Activated CD4-positive, alpha-beta T cell treated with anti-CD3 and anti-CD28 coated beads, Interleukin-2, amount 10 ng/mL, durations not matched to agents 7 days and 5 days (primary cell): ENCODE measurements at regions not wholly inside any gene's neighbourhood (a gene's known extent, or its start where the extent isn't known, plus 50 kb on each side); places are given as distances from the start of the nearest gene placed in this dataset.

Experiments
- CTCF ChIA-PET: fragments of 350-600 bp; sonication (Branson Sonifier 250); formaldehyde crosslinking; loops from one replicate; lab custom pipeline; 2021; ENCODE audit warnings: antibody characterized with exemption; lab: Charles Lee
- POLR2A ChIA-PET: fragments of 350-600 bp; sonication (Branson Sonifier 250); formaldehyde crosslinking; loops from one replicate; lab custom pipeline; 2021; ENCODE audit warnings: antibody characterized with exemption; lab: Charles Lee
- DNase-seq: peaks from one replicate; pipeline ENCODE4 v3.0.0-alpha.2; 2020
- H3K27ac Mint-ChIP-seq: one replicate; pipeline ENCODE4 v1.8.0; 2021; ENCODE audit warnings: mild to moderate bottlenecking, moderate library complexity, mixed read lengths
- H3K27me3 Mint-ChIP-seq: one replicate; pipeline ENCODE4 v1.8.0; 2021; ENCODE audit warnings: mixed read lengths
- H3K36me3 Mint-ChIP-seq: one replicate; pipeline ENCODE4 v1.8.0; 2021; ENCODE audit warnings: low read depth, mixed read lengths
- H3K4me1 Mint-ChIP-seq: one replicate; pipeline ENCODE4 v1.8.0; 2021; ENCODE audit warnings: mixed read lengths
- H3K4me3 Mint-ChIP-seq: one replicate; pipeline ENCODE4 v1.8.0; 2021; ENCODE audit warnings: mild to moderate bottlenecking, moderate library complexity, mixed read lengths
- H3K9me3 Mint-ChIP-seq: one replicate; pipeline ENCODE4 v1.8.0; 2021; ENCODE audit warnings: mixed read lengths

GRCh38 chrX:10360116-10360515 lies 203.3 kb downstream of the CLCN4 start:
- no peaks in the 10 kb centered on the region for H3K9me3 Mint-ChIP-seq
- no peak overlapping the region for H3K4me3 Mint-ChIP-seq
- ChIA-PET CTCF (no interaction called here), POLR2A (no interaction called here)
- H3K27me3 Mint-ChIP-seq: no peaks in the 10 kb centered on the region
- no peaks in the 10 kb centered on the region for H3K36me3 Mint-ChIP-seq
- no peak overlapping the region for H3K27ac Mint-ChIP-seq
- DNase-seq: no peak
- H3K4me1 Mint-ChIP-seq: no peaks in the 10 kb centered on the region

GRCh38 chrX:10365532-10366265 lies 208.9 kb downstream of the CLCN4 start:
- Mint-ChIP-seq H3K27ac (no peak overlapping the region), H3K36me3 (no peaks in the 10 kb centered on the region), H3K4me1 (no peaks in the 10 kb centered on the region), H3K4me3 (no peak overlapping the region), H3K27me3 (no peaks in the 10 kb centered on the region), H3K9me3 (peaks cover 6% of the 10 kb centered on the region)
- no peak for DNase-seq
- ChIA-PET CTCF (no interaction called here), POLR2A (no interaction called here)

- CTCF ChIA-PET: no interaction called here
- Mint-ChIP-seq H3K36me3 (no peaks in the 10 kb centered on the region), H3K4me1 (no peaks in the 10 kb centered on the region), H3K27ac (no peak overlapping the region), H3K4me3 (no peak overlapping the region), H3K9me3 (peaks cover 6% of the 10 kb centered on the region), H3K27me3 (no peaks in the 10 kb centered on the region)
- POLR2A ChIA-PET: no interaction called here
- DNase-seq: no peak
Measured at GRCh38 chrX:10367406-10367805, 210.6 kb downstream of the CLCN4 start.

GRCh38 chrX:10370976-10371375 lies 214.2 kb downstream of the CLCN4 start:
- DNase-seq: no peak
- H3K9me3 Mint-ChIP-seq: peaks cover 6% of the 10 kb centered on the region
- H3K27ac Mint-ChIP-seq: no peak overlapping the region
- no peak overlapping the region for H3K4me3 Mint-ChIP-seq
- ChIA-PET POLR2A (no interaction called here), CTCF (no interaction called here)
- no peaks in the 10 kb centered on the region for H3K27me3 Mint-ChIP-seq
- no peaks in the 10 kb centered on the region for H3K36me3 Mint-ChIP-seq
- H3K4me1 Mint-ChIP-seq: no peaks in the 10 kb centered on the region

GRCh38 chrX:10377427-10377826 lies 220.7 kb downstream of the CLCN4 start:
- H3K4me1 Mint-ChIP-seq: no peaks in the 10 kb centered on the region
- H3K9me3 Mint-ChIP-seq: no peaks in the 10 kb centered on the region
- no peaks in the 10 kb centered on the region for H3K36me3 Mint-ChIP-seq
- POLR2A ChIA-PET: no interaction called here
- H3K27me3 Mint-ChIP-seq: no peaks in the 10 kb centered on the region
- H3K27ac Mint-ChIP-seq: no peak overlapping the region
- CTCF ChIA-PET: no interaction called here
- no peak for DNase-seq
- H3K4me3 Mint-ChIP-seq: no peak overlapping the region

GRCh38 chrX:10379878-10380277 lies 223.1 kb downstream of the CLCN4 start:
- Mint-ChIP-seq H3K27me3 (no peaks in the 10 kb centered on the region), H3K9me3 (no peaks in the 10 kb centered on the region), H3K36me3 (no peaks in the 10 kb centered on the region), H3K4me3 (no peak overlapping the region), H3K4me1 (no peaks in the 10 kb centered on the region), H3K27ac (no peak overlapping the region)
- no peak for DNase-seq
- ChIA-PET POLR2A (no interaction called here), CTCF (no interaction called here)

- Mint-ChIP-seq H3K27me3 (no peaks in the 10 kb centered on the region), H3K36me3 (no peaks in the 10 kb centered on the region), H3K4me3 (no peak overlapping the region), H3K9me3 (no peaks in the 10 kb centered on the region), H3K4me1 (no peaks in the 10 kb centered on the region), H3K27ac (no peak overlapping the region)
- ChIA-PET POLR2A (no interaction called here), CTCF (no interaction called here)
- no peak for DNase-seq
Measured at GRCh38 chrX:10380300-10380699, 223.5 kb downstream of the CLCN4 start.

- DNase-seq: no peak
- ChIA-PET POLR2A (no interaction called here), CTCF (no interaction called here)
- no peaks in the 10 kb centered on the region for H3K9me3 Mint-ChIP-seq
- no peaks in the 10 kb centered on the region for H3K36me3 Mint-ChIP-seq
- no peaks in the 10 kb centered on the region for H3K27me3 Mint-ChIP-seq
- no peak overlapping the region for H3K4me3 Mint-ChIP-seq
- H3K4me1 Mint-ChIP-seq: no peaks in the 10 kb centered on the region
- no peak overlapping the region for H3K27ac Mint-ChIP-seq
Measured at GRCh38 chrX:10381193-10381592, 224.4 kb downstream of the CLCN4 start.

GRCh38 chrX:10387011-10387410 lies 230.2 kb downstream of the CLCN4 start:
- CTCF ChIA-PET: no interaction called here
- no peaks in the 10 kb centered on the region for H3K36me3 Mint-ChIP-seq

GRCh38 chrX:10390187-10390586 lies 230.2 kb downstream of the MID1 start:
- POLR2A ChIA-PET: no interaction called here

More at GRCh38 chrX:10387011-10387410, 230.2 kb downstream of the CLCN4 start:
- Mint-ChIP-seq H3K9me3 (no peaks in the 10 kb centered on the region), H3K4me1 (no peaks in the 10 kb centered on the region), H3K4me3 (no peak overlapping the region), H3K27ac (no peak overlapping the region), H3K27me3 (no peaks in the 10 kb centered on the region)
- POLR2A ChIA-PET: no interaction called here
- DNase-seq: no peak

GRCh38 chrX:10393241-10393640 lies 227.1 kb downstream of the MID1 start:
- no peak for DNase-seq
- ChIA-PET POLR2A (no interaction called here), CTCF (no interaction called here)
- H3K4me1 Mint-ChIP-seq: no peaks in the 10 kb centered on the region
- no peak overlapping the region for H3K27ac Mint-ChIP-seq
- no peaks in the 10 kb centered on the region for H3K36me3 Mint-ChIP-seq
- H3K9me3 Mint-ChIP-seq: no peaks in the 10 kb centered on the region
- H3K27me3 Mint-ChIP-seq: no peaks in the 10 kb centered on the region
- no peak overlapping the region for H3K4me3 Mint-ChIP-seq

More at GRCh38 chrX:10390187-10390586, 230.2 kb downstream of the MID1 start:
- CTCF ChIA-PET: interaction anchor here (1.0 kb wide), 1 partner anchor 32 kb away, joined by 3 read pairs; no protein-coding TSS in a partner anchor
- no peak for DNase-seq
- H3K36me3 Mint-ChIP-seq: no peaks in the 10 kb centered on the region
- H3K27ac Mint-ChIP-seq: no peak overlapping the region
- H3K4me3 Mint-ChIP-seq: no peak overlapping the region
- H3K9me3 Mint-ChIP-seq: no peaks in the 10 kb centered on the region
- no peaks in the 10 kb centered on the region for H3K27me3 Mint-ChIP-seq
- H3K4me1 Mint-ChIP-seq: no peaks in the 10 kb centered on the region

- Mint-ChIP-seq H3K4me1 (no peaks in the 10 kb centered on the region), H3K27me3 (no peaks in the 10 kb centered on the region), H3K9me3 (no peaks in the 10 kb centered on the region), H3K36me3 (no peaks in the 10 kb centered on the region), H3K4me3 (no peak overlapping the region), H3K27ac (no peak overlapping the region)
- ChIA-PET POLR2A (no interaction called here), CTCF (no interaction called here)
- DNase-seq: no peak
Measured at GRCh38 chrX:10393899-10394298, 226.5 kb downstream of the MID1 start.

- no peak for DNase-seq
Measured at GRCh38 chrX:10395179-10395578, 225.2 kb downstream of the MID1 start.

More at GRCh38 chrX:10395179-10395578, 225.2 kb downstream of the MID1 start:
- CTCF ChIA-PET: no interaction called here
- POLR2A ChIA-PET: no interaction called here
- Mint-ChIP-seq H3K27ac (no peak overlapping the region), H3K4me3 (no peak overlapping the region), H3K36me3 (no peaks in the 10 kb centered on the region), H3K27me3 (no peaks in the 10 kb centered on the region), H3K4me1 (no peaks in the 10 kb centered on the region), H3K9me3 (no peaks in the 10 kb centered on the region)
